ENCODE measurements at regions not wholly inside any gene's neighbourhood (a gene's known extent, or its start where the extent isn't known, plus 50 kb on each side); places are given as distances from the start of the nearest gene placed in this dataset.

GRCh38 chr18:7317804-7318231, 86.9 kb downstream of the LRRC30 start:
- Mint-ChIP-seq H3K27ac (no peak overlapping the region), H3K4me1 (ENCODE audit: low read depth) (peaks cover 2% of the 10 kb centered on the region), H3K4me3 (ENCODE audit: low read depth) (no peak overlapping the region), H3K9me3 (ENCODE audit: low read depth) (peaks cover 4% of the 10 kb centered on the region), H3K27me3 (no peaks in the 10 kb centered on the region), H3K36me3 (ENCODE audit: insufficient read depth) (no peaks in the 10 kb centered on the region)
- DNase-seq (ENCODE audit: low spot score, unreplicated experiment) = no peak
- no peak for TF ChIP-seq CTCF (IDR thresholded peaks at IDR 0.05; ENCODE audit: unreplicated experiment)

DNA sequence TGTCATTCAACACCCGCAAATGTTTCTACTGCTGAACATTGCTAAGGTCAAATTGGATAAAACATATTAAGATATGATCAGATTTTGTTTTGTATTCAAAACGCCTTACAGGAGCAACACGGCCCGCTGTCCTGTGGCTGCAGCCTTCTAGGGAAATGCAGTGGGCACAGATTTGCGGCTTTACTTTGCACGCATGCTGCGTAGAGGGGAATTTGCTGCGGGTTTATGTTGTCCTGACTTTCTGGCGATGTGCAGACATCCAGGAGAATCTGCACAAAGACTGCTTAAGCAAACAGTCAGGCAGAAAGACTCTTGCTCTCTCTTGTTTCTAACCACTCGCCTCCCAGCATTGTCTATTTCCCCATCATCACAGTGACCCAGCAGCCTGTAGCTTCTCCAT, 88.3 kb downstream of the LRRC30 start:
- DNase-seq (ENCODE audit: low spot score, unreplicated experiment) = no peak
- no peaks in the 10 kb centered on the region for H3K36me3 Mint-ChIP-seq (ENCODE audit: insufficient read depth)
- no peak overlapping the region for H3K4me3 Mint-ChIP-seq (ENCODE audit: low read depth)
- H3K9me3 Mint-ChIP-seq (ENCODE audit: low read depth) = no peaks in the 10 kb centered on the region
- H3K27ac Mint-ChIP-seq = no peak overlapping the region
- H3K27me3 Mint-ChIP-seq = no peaks in the 10 kb centered on the region
- TF ChIP-seq CTCF (IDR thresholded peaks at IDR 0.05; ENCODE audit: unreplicated experiment) = no peak
- peaks cover 3% of the 10 kb centered on the region for H3K4me1 Mint-ChIP-seq (ENCODE audit: low read depth)

- peaks cover 3% of the 10 kb centered on the region for H3K4me1 Mint-ChIP-seq (ENCODE audit: low read depth)
- no peak for TF ChIP-seq CTCF (IDR thresholded peaks at IDR 0.05; ENCODE audit: unreplicated experiment)
- no peak overlapping the region for H3K4me3 Mint-ChIP-seq (ENCODE audit: low read depth)
- no peaks in the 10 kb centered on the region for H3K27me3 Mint-ChIP-seq
- no peak overlapping the region for H3K27ac Mint-ChIP-seq
- no peaks in the 10 kb centered on the region for H3K9me3 Mint-ChIP-seq (ENCODE audit: low read depth)
- DNase-seq (ENCODE audit: low spot score, unreplicated experiment) = no peak
- H3K36me3 Mint-ChIP-seq (ENCODE audit: insufficient read depth) = no peaks in the 10 kb centered on the region
Observed at GRCh38 chr18:7321831-7322230, 90.9 kb downstream of the LRRC30 start.

GRCh38 chr18:7322817-7323485, 92.1 kb downstream of the LRRC30 start:
- DNase-seq (ENCODE audit: low spot score, unreplicated experiment) = no peak
- peaks cover 3% of the 10 kb centered on the region for H3K4me1 Mint-ChIP-seq (ENCODE audit: low read depth)
- H3K27ac Mint-ChIP-seq = no peak overlapping the region
- H3K27me3 Mint-ChIP-seq = peaks cover 4% of the 10 kb centered on the region
- TF ChIP-seq CTCF (IDR thresholded peaks at IDR 0.05; ENCODE audit: unreplicated experiment) = no peak
- H3K9me3 Mint-ChIP-seq (ENCODE audit: low read depth) = no peaks in the 10 kb centered on the region
- no peaks in the 10 kb centered on the region for H3K36me3 Mint-ChIP-seq (ENCODE audit: insufficient read depth)
- H3K4me3 Mint-ChIP-seq (ENCODE audit: low read depth) = no peak overlapping the region

DNA sequence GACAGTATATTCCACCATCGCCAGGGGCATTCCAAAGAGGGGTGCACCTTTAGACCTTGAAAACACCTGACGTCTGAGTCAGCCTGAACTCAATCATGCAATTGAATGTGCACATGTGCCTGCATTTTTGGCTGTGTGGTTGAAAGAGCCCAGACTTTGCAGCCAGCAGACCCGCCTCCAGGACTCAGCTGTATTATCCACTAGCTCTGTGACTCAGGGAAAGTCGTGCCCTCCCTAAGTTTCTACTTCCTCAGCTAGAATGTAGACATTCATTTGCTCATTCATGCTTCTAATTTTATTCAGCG, 94.2 kb downstream of the LRRC30 start:
- Mint-ChIP-seq H3K36me3 (ENCODE audit: insufficient read depth) (no peaks in the 10 kb centered on the region), H3K27ac (no peak overlapping the region), H3K4me3 (ENCODE audit: low read depth) (no peak overlapping the region), H3K27me3 (peaks cover 4% of the 10 kb centered on the region), H3K9me3 (ENCODE audit: low read depth) (no peaks in the 10 kb centered on the region), H3K4me1 (ENCODE audit: low read depth) (peaks cover 2% of the 10 kb centered on the region)
- DNase-seq (ENCODE audit: low spot score, unreplicated experiment) = no peak
- no peak for TF ChIP-seq CTCF (IDR thresholded peaks at IDR 0.05; ENCODE audit: unreplicated experiment)

All from progenitor cell of endocrine pancreas (in vitro differentiated cells).